ENCODE measurements at regions not wholly inside any gene's neighbourhood (a gene's known extent, or its start where the extent isn't known, plus 50 kb on each side); places are given as distances from the start of the nearest gene placed in this dataset.

- H3K27me3 ChIP-seq (ENCODE audit: control insufficient read depth in 1 of 2, insufficient read depth in 2 of 2, low read length in 2 of 2), result no peaks in the 10 kb centered on the region
- H3K9me3 ChIP-seq (ENCODE audit: control insufficient read depth in 1 of 2, low read length in 2 of 2), result no peaks in the 10 kb centered on the region
- H3K4me3 ChIP-seq (ENCODE audit: low read depth in 1 of 2, low read length in 2 of 2), result no peak overlapping the region
Observed at GRCh38 chr4:152200511-152201333, 335.2 kb downstream of the FBXW7 start.

GRCh38 chr4:152197211-152197610, 338.7 kb downstream of the FBXW7 start:
- Histone ChIP-seq H3K9ac (ENCODE audit: low read depth in 1 of 2, low read length in 2 of 2) (no peak overlapping the region), H3K36me3 (ENCODE audit: control insufficient read depth in 1 of 2, insufficient read depth in 2 of 2, low read length in 2 of 2) (no peaks in the 10 kb centered on the region), H3K9me3 (ENCODE audit: control insufficient read depth in 1 of 2, low read length in 2 of 2) (no peaks in the 10 kb centered on the region), H3K4me1 (ENCODE audit: control insufficient read depth in 1 of 2, insufficient read depth in 2 of 2, low read length in 2 of 2) (no peaks in the 10 kb centered on the region), H3K4me3 (ENCODE audit: low read depth in 1 of 2, low read length in 2 of 2) (no peak overlapping the region), H3K27ac (ENCODE audit: low read depth, low read length) (no peak overlapping the region), H3K27me3 (ENCODE audit: control insufficient read depth in 1 of 2, insufficient read depth in 2 of 2, low read length in 2 of 2) (no peaks in the 10 kb centered on the region)

More at GRCh38 chr4:152200511-152201333, 335.2 kb downstream of the FBXW7 start:
- H3K27ac ChIP-seq (ENCODE audit: low read depth, low read length), result no peak overlapping the region
- H3K9ac ChIP-seq (ENCODE audit: low read depth in 1 of 2, low read length in 2 of 2), result no peak overlapping the region
- H3K36me3 ChIP-seq (ENCODE audit: control insufficient read depth in 1 of 2, insufficient read depth in 2 of 2, low read length in 2 of 2), result no peaks in the 10 kb centered on the region
- H3K4me1 ChIP-seq (ENCODE audit: control insufficient read depth in 1 of 2, insufficient read depth in 2 of 2, low read length in 2 of 2), result no peaks in the 10 kb centered on the region

- no peak overlapping the region for H3K27ac ChIP-seq (ENCODE audit: low read depth, low read length)
- no peak overlapping the region for H3K9ac ChIP-seq (ENCODE audit: low read depth in 1 of 2, low read length in 2 of 2)
Observed at GRCh38 chr4:152195888-152196287, 340.0 kb downstream of the FBXW7 start.

GRCh38 chr4:152193059-152193458, 342.8 kb downstream of the FBXW7 start:
- Histone ChIP-seq H3K27me3 (ENCODE audit: control insufficient read depth in 1 of 2, insufficient read depth in 2 of 2, low read length in 2 of 2) (no peaks in the 10 kb centered on the region), H3K36me3 (ENCODE audit: control insufficient read depth in 1 of 2, insufficient read depth in 2 of 2, low read length in 2 of 2) (no peaks in the 10 kb centered on the region), H3K27ac (ENCODE audit: low read depth, low read length) (no peak overlapping the region), H3K9me3 (ENCODE audit: control insufficient read depth in 1 of 2, low read length in 2 of 2) (no peaks in the 10 kb centered on the region), H3K9ac (ENCODE audit: low read depth in 1 of 2, low read length in 2 of 2) (no peak overlapping the region), H3K4me3 (ENCODE audit: low read depth in 1 of 2, low read length in 2 of 2) (no peak overlapping the region), H3K4me1 (ENCODE audit: control insufficient read depth in 1 of 2, insufficient read depth in 2 of 2, low read length in 2 of 2) (no peaks in the 10 kb centered on the region)

More at GRCh38 chr4:152195888-152196287, 340.0 kb downstream of the FBXW7 start:
- H3K4me3 ChIP-seq (ENCODE audit: low read depth in 1 of 2, low read length in 2 of 2), result no peak overlapping the region
- H3K9me3 ChIP-seq (ENCODE audit: control insufficient read depth in 1 of 2, low read length in 2 of 2), result no peaks in the 10 kb centered on the region
- H3K4me1 ChIP-seq (ENCODE audit: control insufficient read depth in 1 of 2, insufficient read depth in 2 of 2, low read length in 2 of 2), result no peaks in the 10 kb centered on the region
- no peaks in the 10 kb centered on the region for H3K27me3 ChIP-seq (ENCODE audit: control insufficient read depth in 1 of 2, insufficient read depth in 2 of 2, low read length in 2 of 2)
- H3K36me3 ChIP-seq (ENCODE audit: control insufficient read depth in 1 of 2, insufficient read depth in 2 of 2, low read length in 2 of 2), result no peaks in the 10 kb centered on the region

GRCh38 chr4:152190907-152191306, 345.0 kb downstream of the FBXW7 start:
- Histone ChIP-seq H3K9me3 (ENCODE audit: control insufficient read depth in 1 of 2, low read length in 2 of 2) (no peaks in the 10 kb centered on the region), H3K36me3 (ENCODE audit: control insufficient read depth in 1 of 2, insufficient read depth in 2 of 2, low read length in 2 of 2) (no peaks in the 10 kb centered on the region), H3K4me3 (ENCODE audit: low read depth in 1 of 2, low read length in 2 of 2) (no peak overlapping the region), H3K9ac (ENCODE audit: low read depth in 1 of 2, low read length in 2 of 2) (no peak overlapping the region), H3K4me1 (ENCODE audit: control insufficient read depth in 1 of 2, insufficient read depth in 2 of 2, low read length in 2 of 2) (no peaks in the 10 kb centered on the region), H3K27ac (ENCODE audit: low read depth, low read length) (no peak overlapping the region), H3K27me3 (ENCODE audit: control insufficient read depth in 1 of 2, insufficient read depth in 2 of 2, low read length in 2 of 2) (no peaks in the 10 kb centered on the region)

- no peaks in the 10 kb centered on the region for H3K4me1 ChIP-seq (ENCODE audit: control insufficient read depth in 1 of 2, insufficient read depth in 2 of 2, low read length in 2 of 2)
- H3K27ac ChIP-seq (ENCODE audit: low read depth, low read length), result no peak overlapping the region
- H3K27me3 ChIP-seq (ENCODE audit: control insufficient read depth in 1 of 2, insufficient read depth in 2 of 2, low read length in 2 of 2), result no peaks in the 10 kb centered on the region
- H3K4me3 ChIP-seq (ENCODE audit: low read depth in 1 of 2, low read length in 2 of 2), result no peak overlapping the region
- no peak overlapping the region for H3K9ac ChIP-seq (ENCODE audit: low read depth in 1 of 2, low read length in 2 of 2)
- H3K9me3 ChIP-seq (ENCODE audit: control insufficient read depth in 1 of 2, low read length in 2 of 2), result no peaks in the 10 kb centered on the region
- no peaks in the 10 kb centered on the region for H3K36me3 ChIP-seq (ENCODE audit: control insufficient read depth in 1 of 2, insufficient read depth in 2 of 2, low read length in 2 of 2)
Observed at GRCh38 chr4:152189451-152190179, 346.3 kb downstream of the FBXW7 start.

- H3K36me3 ChIP-seq (ENCODE audit: control insufficient read depth in 1 of 2, insufficient read depth in 2 of 2, low read length in 2 of 2), result no peaks in the 10 kb centered on the region
- no peak overlapping the region for H3K9ac ChIP-seq (ENCODE audit: low read depth in 1 of 2, low read length in 2 of 2)
- H3K9me3 ChIP-seq (ENCODE audit: control insufficient read depth in 1 of 2, low read length in 2 of 2), result no peaks in the 10 kb centered on the region
- no peak overlapping the region for H3K4me3 ChIP-seq (ENCODE audit: low read depth in 1 of 2, low read length in 2 of 2)
- no peaks in the 10 kb centered on the region for H3K4me1 ChIP-seq (ENCODE audit: control insufficient read depth in 1 of 2, insufficient read depth in 2 of 2, low read length in 2 of 2)
- no peaks in the 10 kb centered on the region for H3K27me3 ChIP-seq (ENCODE audit: control insufficient read depth in 1 of 2, insufficient read depth in 2 of 2, low read length in 2 of 2)
- H3K27ac ChIP-seq (ENCODE audit: low read depth, low read length), result no peak overlapping the region
Observed at GRCh38 chr4:152188801-152189200, 347.1 kb downstream of the FBXW7 start.

- H3K9me3 ChIP-seq (ENCODE audit: control insufficient read depth in 1 of 2, low read length in 2 of 2), result no peaks in the 10 kb centered on the region
- no peak overlapping the region for H3K27ac ChIP-seq (ENCODE audit: low read depth, low read length)
- no peaks in the 10 kb centered on the region for H3K4me1 ChIP-seq (ENCODE audit: control insufficient read depth in 1 of 2, insufficient read depth in 2 of 2, low read length in 2 of 2)
- no peaks in the 10 kb centered on the region for H3K27me3 ChIP-seq (ENCODE audit: control insufficient read depth in 1 of 2, insufficient read depth in 2 of 2, low read length in 2 of 2)
- H3K36me3 ChIP-seq (ENCODE audit: control insufficient read depth in 1 of 2, insufficient read depth in 2 of 2, low read length in 2 of 2), result no peaks in the 10 kb centered on the region
- no peak overlapping the region for H3K9ac ChIP-seq (ENCODE audit: low read depth in 1 of 2, low read length in 2 of 2)
- no peak overlapping the region for H3K4me3 ChIP-seq (ENCODE audit: low read depth in 1 of 2, low read length in 2 of 2)
Observed at GRCh38 chr4:152187693-152188092, 348.2 kb downstream of the FBXW7 start.

GRCh38 chr4:152185786-152186550, 349.9 kb downstream of the FBXW7 start:
- no peaks in the 10 kb centered on the region for H3K9me3 ChIP-seq (ENCODE audit: control insufficient read depth in 1 of 2, low read length in 2 of 2)
- H3K36me3 ChIP-seq (ENCODE audit: control insufficient read depth in 1 of 2, insufficient read depth in 2 of 2, low read length in 2 of 2), result no peaks in the 10 kb centered on the region
- H3K27me3 ChIP-seq (ENCODE audit: control insufficient read depth in 1 of 2, insufficient read depth in 2 of 2, low read length in 2 of 2), result no peaks in the 10 kb centered on the region
- H3K4me3 ChIP-seq (ENCODE audit: low read depth in 1 of 2, low read length in 2 of 2), result no peak overlapping the region
- H3K27ac ChIP-seq (ENCODE audit: low read depth, low read length), result no peak overlapping the region
- H3K9ac ChIP-seq (ENCODE audit: low read depth in 1 of 2, low read length in 2 of 2), result no peak overlapping the region
- no peaks in the 10 kb centered on the region for H3K4me1 ChIP-seq (ENCODE audit: control insufficient read depth in 1 of 2, insufficient read depth in 2 of 2, low read length in 2 of 2)

GRCh38 chr4:152181150-152181549, 354.7 kb downstream of the FBXW7 start:
- Histone ChIP-seq H3K36me3 (ENCODE audit: control insufficient read depth in 1 of 2, insufficient read depth in 2 of 2, low read length in 2 of 2) (no peaks in the 10 kb centered on the region), H3K9me3 (ENCODE audit: control insufficient read depth in 1 of 2, low read length in 2 of 2) (no peaks in the 10 kb centered on the region), H3K27ac (ENCODE audit: low read depth, low read length) (no peak overlapping the region), H3K4me1 (ENCODE audit: control insufficient read depth in 1 of 2, insufficient read depth in 2 of 2, low read length in 2 of 2) (no peaks in the 10 kb centered on the region), H3K27me3 (ENCODE audit: control insufficient read depth in 1 of 2, insufficient read depth in 2 of 2, low read length in 2 of 2) (no peaks in the 10 kb centered on the region), H3K9ac (ENCODE audit: low read depth in 1 of 2, low read length in 2 of 2) (no peak overlapping the region), H3K4me3 (ENCODE audit: low read depth in 1 of 2, low read length in 2 of 2) (no peak overlapping the region)

All from duodenal mucosa (tissue), 2 donors.